ENCODE measurements at regions not wholly inside any gene's neighbourhood (a gene's known extent, or its start where the extent isn't known, plus 50 kb on each side); places are given as distances from the start of the nearest gene placed in this dataset.

DNA sequence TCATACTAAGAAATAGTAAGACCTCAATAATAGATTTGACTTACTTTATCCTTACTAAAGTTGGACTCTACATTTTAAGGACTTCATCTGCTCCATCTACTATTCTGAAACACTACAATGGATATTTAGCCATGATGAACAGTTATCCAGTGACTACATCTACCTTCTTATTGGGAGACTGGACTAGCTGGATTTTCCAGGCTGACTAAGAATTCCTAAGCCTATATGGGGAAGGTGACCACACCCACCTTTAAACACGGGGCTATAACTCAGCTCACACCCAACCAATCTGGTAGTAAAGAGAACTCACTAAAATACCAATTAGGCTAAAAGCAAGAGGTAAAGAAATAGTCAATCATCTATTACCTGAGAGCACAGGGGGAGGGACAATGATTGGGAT lies 1438.4 kb downstream of the TECRL start:
- TF ChIP-seq, protein P1, sequence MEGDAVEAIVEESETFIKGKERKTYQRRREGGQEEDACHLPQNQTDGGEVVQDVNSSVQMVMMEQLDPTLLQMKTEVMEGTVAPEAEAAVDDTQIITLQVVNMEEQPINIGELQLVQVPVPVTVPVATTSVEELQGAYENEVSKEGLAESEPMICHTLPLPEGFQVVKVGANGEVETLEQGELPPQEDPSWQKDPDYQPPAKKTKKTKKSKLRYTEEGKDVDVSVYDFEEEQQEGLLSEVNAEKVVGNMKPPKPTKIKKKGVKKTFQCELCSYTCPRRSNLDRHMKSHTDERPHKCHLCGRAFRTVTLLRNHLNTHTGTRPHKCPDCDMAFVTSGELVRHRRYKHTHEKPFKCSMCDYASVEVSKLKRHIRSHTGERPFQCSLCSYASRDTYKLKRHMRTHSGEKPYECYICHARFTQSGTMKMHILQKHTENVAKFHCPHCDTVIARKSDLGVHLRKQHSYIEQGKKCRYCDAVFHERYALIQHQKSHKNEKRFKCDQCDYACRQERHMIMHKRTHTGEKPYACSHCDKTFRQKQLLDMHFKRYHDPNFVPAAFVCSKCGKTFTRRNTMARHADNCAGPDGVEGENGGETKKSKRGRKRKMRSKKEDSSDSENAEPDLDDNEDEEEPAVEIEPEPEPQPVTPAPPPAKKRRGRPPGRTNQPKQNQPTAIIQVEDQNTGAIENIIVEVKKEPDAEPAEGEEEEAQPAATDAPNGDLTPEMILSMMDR (IDR thresholded peaks at IDR 0.05) = no peak
- TF ChIP-seq POLR2A (IDR thresholded peaks at IDR 0.05) = no peak
- no peak for TF ChIP-seq EP300 (IDR thresholded peaks at IDR 0.05)
